HCT116 (cell line): ENCODE measurements at regions not wholly inside any gene's neighbourhood (a gene's known extent, or its start where the extent isn't known, plus 50 kb on each side); places are given as distances from the start of the nearest gene placed in this dataset.

Source experiments
- ATAC-seq: fragments of 200-7000 bp; cut with Tn5 transposase; 2 replicates; pipeline ENCODE4 v1.9.1; 2020; ENCODE audit warnings: mild to moderate bottlenecking, moderate library complexity
- BruUV-seq: library from RNA; stranded (reverse); fragments of 400-500 nt; replicated peaks from 2 replicates; lab custom pipeline; 2021; lab: Mats Ljungman, UMichigan
- CTCF ChIA-PET: fragments of 300-600 bp; sonication (Branson Sonifier 250); formaldehyde crosslinking; loops from one replicate; lab custom pipeline; 2021; ENCODE audit warnings: antibody characterized with exemption; lab: Charles Lee
- POLR2A ChIA-PET: fragments of 300-600, 350-600 bp; sonication (Branson Sonifier 250); formaldehyde crosslinking; loops from one replicate; lab custom pipeline; 2021; ENCODE audit warnings: antibody characterized with exemption; lab: Charles Lee
- RAD21 ChIA-PET, 2 experiments: fragments of 300-600 bp; sonication (Branson Sonifier 250); formaldehyde crosslinking; loops; one replicate each; lab custom pipeline; 2023; ENCODE audit warnings: low total read pairs in 2 of 2; ENCODE audit not compliant: uncharacterized antibody in 2 of 2, unreplicated experiment in 2 of 2, low non-redundant PET in 1 of 2; lab: Charles Lee
- DNase-seq: peaks from one replicate; pipeline ENCODE4 v3.0.0-alpha.2; 2010; ENCODE audit warnings: low read depth, low spot score
- H2AFZ ChIP-seq: fragments of 200-600 bp; shearing (Covaris generic), sonication (generic); 2 replicates; pipeline ENCODE4 v1.6.1; 2017; ENCODE audit warnings: low read depth, mixed run types, mixed read lengths, antibody characterized with exemption, low read length; ENCODE audit not compliant: poor library complexity, severe bottlenecking
- H3K27ac ChIP-seq: 2 replicates; pipeline ENCODE4 v1.5.1; 2012; ENCODE audit warnings: low read depth, low read length
- H3K27me3 ChIP-seq: fragments of 200-600 bp; sonication (generic); 2 replicates; pipeline ENCODE4 v1.6.1; 2016; ENCODE audit warnings: mixed run types, low read length, mixed read lengths; ENCODE audit not compliant: insufficient read depth
- H3K36me3 ChIP-seq, 2 experiments: fragments of 200-500 bp in 1 of 2; fragments of 200-600 bp in 1 of 2; sonication (Bioruptor generic) in 1 of 2; sonication (generic) in 1 of 2; 2 replicates each; pipeline versions ENCODE4 v1.5.1 to v1.6.1; 2014 to 2016; ENCODE audit warnings: low read length in 2 of 2, inconsistent platforms in 1 of 2, mixed read lengths in 1 of 2, mixed run types in 1 of 2; ENCODE audit not compliant: insufficient read depth in 2 of 2, control insufficient read depth in 1 of 2
- H3K4me1 ChIP-seq, 2 experiments: fragments of 200-600 bp in 1 of 2; sonication (generic) in 1 of 2; 2 replicates each; pipeline versions ENCODE4 v1.5.1 to v1.6.1; 2012 to 2017; ENCODE audit warnings: low read length in 2 of 2, inconsistent platforms in 1 of 2, mild to moderate bottlenecking in 1 of 2, mixed read lengths in 1 of 2, mixed run types in 1 of 2, moderate library complexity in 1 of 2; ENCODE audit not compliant: insufficient read depth in 2 of 2, control insufficient read depth in 1 of 2
- H3K4me2 ChIP-seq: fragments of 200-600 bp; sonication (generic); 2 replicates; pipeline ENCODE4 v1.6.1; 2017; ENCODE audit warnings: mixed run types, low read length, mixed read lengths
- H3K4me3 ChIP-seq, 2 experiments: fragments of 200-600 bp in 1 of 2; sonication (generic) in 1 of 2; replicated peaks in 1 of 2; 2 replicates each; pipeline ENCODE4 v1.5.1; 2011 to 2016; ENCODE audit warnings: low read length in 2 of 2, control low read depth in 1 of 2, low read depth in 1 of 2, mild to moderate bottlenecking in 1 of 2, mixed read lengths in 1 of 2, mixed run types in 1 of 2
- H3K79me2 ChIP-seq: fragments of 200-600 bp; sonication (generic); 2 replicates; pipeline ENCODE4 v1.6.1; 2017; ENCODE audit warnings: mild to moderate bottlenecking, mixed run types, low read length, moderate library complexity, mixed read lengths; ENCODE audit not compliant: insufficient read depth
- H3K9ac ChIP-seq: fragments of 200-600 bp; sonication (generic); 2 replicates; pipeline ENCODE4 v1.6.1; 2016; ENCODE audit warnings: low read length, mixed read lengths
- H3K9me2 ChIP-seq: fragments of 200-600 bp; sonication (generic), shearing (Covaris generic); 2 replicates; pipeline ENCODE4 v1.6.1; 2017; ENCODE audit warnings: mixed run types, mild to moderate bottlenecking, moderate library complexity; ENCODE audit not compliant: insufficient read depth
- H3K9me3 ChIP-seq, 2 experiments: fragments of 200-500 bp in 1 of 2; fragments of 200-600 bp in 1 of 2; sonication (Bioruptor generic) in 1 of 2; sonication (generic) in 1 of 2; 2 replicates each; pipeline ENCODE4 v1.6.1; 2014 to 2017; ENCODE audit warnings: low read length in 2 of 2, mixed read lengths in 2 of 2, inconsistent platforms in 1 of 2, low read depth in 1 of 2, mild to moderate bottlenecking in 1 of 2, mixed run types in 1 of 2, moderate library complexity in 1 of 2; ENCODE audit not compliant: control insufficient read depth in 1 of 2, insufficient read depth in 1 of 2
- H4K20me1 ChIP-seq: fragments of 200-600 bp; sonication (generic), shearing (Covaris generic); 2 replicates; pipeline ENCODE4 v1.6.1; 2017; ENCODE audit warnings: mixed run types, mild to moderate bottlenecking, moderate library complexity; ENCODE audit not compliant: insufficient read depth
- CBX3 ChIP-seq: IDR thresholded peaks from 2 replicates; pipeline ENCODE4 v1.6.1; 2012; ENCODE audit warnings: low read depth
- ELF1 ChIP-seq: IDR thresholded peaks from 2 replicates; pipeline ENCODE4 v1.6.1; 2012; ENCODE audit warnings: low read depth, borderline replicate concordance
- EZH2phosphoT487 ChIP-seq: fragments of 200-600 bp; IDR thresholded peaks from 2 replicates; pipeline ENCODE4 v1.6.1; 2018; ENCODE audit warnings: antibody characterized with exemption, borderline replicate concordance
- FOSL1 ChIP-seq: IDR thresholded peaks from 2 replicates; pipeline ENCODE4 v1.6.1; 2012; ENCODE audit warnings: low read depth
- POLR2A ChIP-seq: IDR thresholded peaks from 2 replicates; pipeline ENCODE4 v1.7.0; 2011; ENCODE audit warnings: borderline replicate concordance; ENCODE audit not compliant: insufficient read depth, insufficient read length; ENCODE audit errors: extremely low read depth
- RAD21 ChIP-seq: IDR thresholded peaks from 2 replicates; pipeline ENCODE4 v1.6.1; 2012; ENCODE audit warnings: low read depth, mild to moderate bottlenecking
- SIN3A ChIP-seq: IDR thresholded peaks from 2 replicates; pipeline ENCODE4 v1.6.1; 2012; ENCODE audit warnings: low read depth
- SP1 ChIP-seq: IDR thresholded peaks from 2 replicates; pipeline ENCODE4 v1.6.1; 2012; ENCODE audit warnings: low read depth
- SRF ChIP-seq: IDR thresholded peaks from 2 replicates; pipeline ENCODE4 v1.6.1; 2012; ENCODE audit warnings: low read depth
- TCF7L2 ChIP-seq: IDR thresholded peaks from 2 replicates; pipeline ENCODE4 v1.7.0; 2011; ENCODE audit warnings: borderline replicate concordance, inconsistent platforms; ENCODE audit not compliant: insufficient read depth, insufficient read length; ENCODE audit errors: extremely low read depth
- ZFX ChIP-seq: fragments of 450-650 bp; IDR thresholded peaks from 2 replicates; pipeline ENCODE4 v1.6.1; 2017
- ZNF274 ChIP-seq: fragments of 200-500 bp; sonication (Bioruptor generic); IDR thresholded peaks from 2 replicates; pipeline ENCODE4 v1.6.1; 2014; ENCODE audit warnings: mild to moderate bottlenecking, low read depth, low read length, inconsistent platforms
- intact Hi-C: fragments of 100-400 bp; cut with micrococcal nuclease; formaldehyde crosslinking; loops from 2 replicates; pipeline ENCODE4 v1.10.0; 2022
- TF ChIP-seq, protein P1 (sequence below): IDR thresholded peaks from 2 replicates; pipeline ENCODE4 v1.6.1; 2012
- TF ChIP-seq, protein P2 (sequence below): IDR thresholded peaks from 2 replicates; pipeline ENCODE4 v1.6.1; 2011; ENCODE audit warnings: mild to moderate bottlenecking, low read length, moderate library complexity; ENCODE audit not compliant: insufficient replicate concordance; ENCODE audit errors: extremely low read depth

DNA sequence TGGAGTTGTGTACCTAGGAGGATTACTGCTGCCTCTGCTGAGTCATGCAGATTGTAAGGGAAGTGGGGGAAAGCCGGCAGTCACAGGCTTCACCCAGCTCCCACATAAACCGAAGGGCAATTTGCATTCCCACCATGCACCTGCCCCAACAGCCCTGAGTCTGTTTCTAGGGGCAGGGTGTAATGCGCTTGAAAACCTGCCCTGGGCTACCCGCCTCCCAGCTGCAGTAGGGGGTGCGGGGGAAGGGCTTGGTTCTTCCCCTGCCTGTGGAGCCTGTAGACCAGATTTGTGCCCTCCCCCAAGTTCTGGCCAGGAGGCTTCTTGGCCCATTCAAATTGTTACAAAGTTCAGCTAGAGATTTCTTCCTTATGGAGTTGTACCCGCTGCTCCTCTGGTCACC is 269.2 kb upstream of the DDX53 start (continued):
- TF ChIP-seq POLR2A, result no peak

DNA sequence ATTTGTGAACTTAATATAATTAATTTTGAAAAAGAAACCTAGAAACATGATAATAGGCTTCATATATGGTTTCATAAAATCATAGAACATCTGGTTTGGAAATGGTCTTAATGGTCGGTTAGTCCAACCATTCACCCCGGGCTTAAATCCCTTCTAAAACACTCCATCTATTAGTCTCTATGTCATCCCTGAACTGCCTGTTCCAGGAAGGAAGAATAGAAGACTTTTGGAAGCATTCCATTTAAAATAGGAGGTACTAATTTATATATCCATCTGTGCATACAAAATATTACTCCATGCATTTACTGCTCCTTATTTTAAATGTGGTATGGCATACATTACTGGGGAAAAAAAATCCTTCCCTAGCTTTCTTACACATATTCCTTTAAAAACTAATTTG is 262.2 kb upstream of the DDX53 start:
- no peaks in the 10 kb centered on the region for H3K79me2 ChIP-seq
- no peak overlapping the region for H3K9ac ChIP-seq
- H4K20me1 ChIP-seq, result no peaks in the 10 kb centered on the region
- ATAC-seq, result no peak
- H3K9me3 ChIP-seq, result no peaks in the 10 kb centered on the region
- H3K27ac ChIP-seq, result no peak overlapping the region
- no peak for DNase-seq
- RAD21 ChIA-PET, result no interaction called here
- no peak overlapping the region for H3K4me2 ChIP-seq
- no peaks in the 10 kb centered on the region for H3K9me2 ChIP-seq
- no peaks in the 10 kb centered on the region for H3K4me1 ChIP-seq
- intact Hi-C loops, result no loop called here
- H3K36me3 ChIP-seq, result no peaks in the 10 kb centered on the region
- no peak overlapping the region for H3K4me3 ChIP-seq
- no TSS peak for BruUV-seq
- POLR2A ChIA-PET, result no interaction called here
- TF ChIP-seq ZNF274 (no peak), ELF1 (no peak), FOSL1 (no peak), EZH2phosphoT487 (no peak), CBX3 (no peak), TCF7L2 (no peak), RAD21 (no peak), POLR2A (no peak), SP1 (no peak), ZFX (no peak), SIN3A (no peak), SRF (no peak)
- TF ChIP-seq, protein P1, sequence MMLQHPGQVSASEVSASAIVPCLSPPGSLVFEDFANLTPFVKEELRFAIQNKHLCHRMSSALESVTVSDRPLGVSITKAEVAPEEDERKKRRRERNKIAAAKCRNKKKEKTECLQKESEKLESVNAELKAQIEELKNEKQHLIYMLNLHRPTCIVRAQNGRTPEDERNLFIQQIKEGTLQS, result no peak
- TF ChIP-seq, protein P2, sequence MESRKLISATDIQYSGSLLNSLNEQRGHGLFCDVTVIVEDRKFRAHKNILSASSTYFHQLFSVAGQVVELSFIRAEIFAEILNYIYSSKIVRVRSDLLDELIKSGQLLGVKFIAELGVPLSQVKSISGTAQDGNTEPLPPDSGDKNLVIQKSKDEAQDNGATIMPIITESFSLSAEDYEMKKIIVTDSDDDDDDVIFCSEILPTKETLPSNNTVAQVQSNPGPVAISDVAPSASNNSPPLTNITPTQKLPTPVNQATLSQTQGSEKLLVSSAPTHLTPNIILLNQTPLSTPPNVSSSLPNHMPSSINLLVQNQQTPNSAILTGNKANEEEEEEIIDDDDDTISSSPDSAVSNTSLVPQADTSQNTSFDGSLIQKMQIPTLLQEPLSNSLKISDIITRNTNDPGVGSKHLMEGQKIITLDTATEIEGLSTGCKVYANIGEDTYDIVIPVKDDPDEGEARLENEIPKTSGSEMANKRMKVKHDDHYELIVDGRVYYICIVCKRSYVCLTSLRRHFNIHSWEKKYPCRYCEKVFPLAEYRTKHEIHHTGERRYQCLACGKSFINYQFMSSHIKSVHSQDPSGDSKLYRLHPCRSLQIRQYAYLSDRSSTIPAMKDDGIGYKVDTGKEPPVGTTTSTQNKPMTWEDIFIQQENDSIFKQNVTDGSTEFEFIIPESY, result no peak
- H3K27me3 ChIP-seq, result no peaks in the 10 kb centered on the region
- no peak overlapping the region for H2AFZ ChIP-seq
- CTCF ChIA-PET, result interaction anchor here (0.6 to 2.7 kb wide), 2 partner anchors 11 to 73 kb away, joined by 3 to 12 read pairs; no protein-coding TSS in a partner anchor
